NB4 (cell line): ENCODE measurements at regions not wholly inside any gene's neighbourhood (a gene's known extent, or its start where the extent isn't known, plus 50 kb on each side); places are given as distances from the start of the nearest gene placed in this dataset.

Experiments used
- DNase-seq: peaks from one replicate; pipeline ENCODE4 v3.0.0; 2010; ENCODE audit warnings: low read depth
- H3K4me3 ChIP-seq: one replicate; pipeline ENCODE4 v1.5.1; 2011; ENCODE audit warnings: mild to moderate bottlenecking, low read depth, low read length, moderate library complexity
- MYC ChIP-seq: IDR thresholded peaks from 2 replicates; pipeline ENCODE4 v1.6.1; 2011; ENCODE audit warnings: low read depth, low read length
- POLR2A ChIP-seq: IDR thresholded peaks from 2 replicates; pipeline ENCODE4 v1.6.1; 2011; ENCODE audit warnings: mild to moderate bottlenecking; ENCODE audit not compliant: insufficient read length; ENCODE audit errors: extremely low read depth
- TF ChIP-seq, protein P1 (sequence below): IDR thresholded peaks from 2 replicates; pipeline ENCODE4 v1.6.1; 2011; ENCODE audit warnings: low read depth, low read length
- TF ChIP-seq, protein P2 (sequence below): IDR thresholded peaks from one replicate; pipeline ENCODE4 v1.5.1; 2012; ENCODE audit warnings: low read depth, low read length

DNA sequence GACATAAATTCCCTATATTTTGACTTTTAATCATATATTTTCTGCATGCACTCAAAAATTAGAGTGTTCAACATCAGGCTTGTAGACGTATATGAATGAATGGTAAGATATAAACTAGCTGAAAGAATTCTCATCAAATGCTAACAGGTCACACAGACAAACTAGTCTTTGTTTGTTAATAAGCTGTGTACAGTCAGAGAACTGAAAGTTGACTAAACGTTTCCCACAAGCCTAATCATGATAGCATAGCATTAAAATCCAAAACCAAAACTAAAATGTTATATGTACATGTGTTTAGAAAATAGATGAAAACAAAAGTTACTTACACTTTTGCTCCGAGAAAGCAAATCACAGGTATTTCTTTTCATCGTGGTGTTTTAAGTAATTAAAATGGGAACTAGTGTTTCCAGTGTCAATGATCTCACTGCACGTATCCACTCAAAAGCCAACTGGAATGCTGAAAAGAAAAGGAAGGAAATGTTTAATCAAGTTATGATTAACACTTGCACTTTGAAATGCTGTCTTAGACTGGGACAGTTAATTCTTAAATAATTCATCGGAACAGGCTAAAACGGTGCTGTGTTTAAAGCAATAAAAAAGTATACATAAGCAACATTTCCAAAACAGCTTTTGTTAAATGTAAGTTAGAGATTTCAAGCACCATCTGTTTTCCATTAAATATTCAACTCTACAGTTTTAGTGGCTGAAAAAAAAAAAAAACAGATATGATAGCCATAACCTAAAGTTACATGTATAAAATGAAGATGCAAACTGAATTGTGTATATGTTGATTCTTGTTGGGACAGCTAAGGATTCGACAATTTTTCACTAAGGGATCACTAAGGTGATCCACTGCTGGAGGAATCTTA lies 291.9 kb upstream of the PDE4D start:
- no peak for DNase-seq
- no peak overlapping the region for H3K4me3 ChIP-seq
- TF ChIP-seq MYC = no peak
- TF ChIP-seq, protein P1, sequence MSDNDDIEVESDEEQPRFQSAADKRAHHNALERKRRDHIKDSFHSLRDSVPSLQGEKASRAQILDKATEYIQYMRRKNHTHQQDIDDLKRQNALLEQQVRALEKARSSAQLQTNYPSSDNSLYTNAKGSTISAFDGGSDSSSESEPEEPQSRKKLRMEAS = no peak
- no peak for TF ChIP-seq POLR2A
- TF ChIP-seq, protein P2, sequence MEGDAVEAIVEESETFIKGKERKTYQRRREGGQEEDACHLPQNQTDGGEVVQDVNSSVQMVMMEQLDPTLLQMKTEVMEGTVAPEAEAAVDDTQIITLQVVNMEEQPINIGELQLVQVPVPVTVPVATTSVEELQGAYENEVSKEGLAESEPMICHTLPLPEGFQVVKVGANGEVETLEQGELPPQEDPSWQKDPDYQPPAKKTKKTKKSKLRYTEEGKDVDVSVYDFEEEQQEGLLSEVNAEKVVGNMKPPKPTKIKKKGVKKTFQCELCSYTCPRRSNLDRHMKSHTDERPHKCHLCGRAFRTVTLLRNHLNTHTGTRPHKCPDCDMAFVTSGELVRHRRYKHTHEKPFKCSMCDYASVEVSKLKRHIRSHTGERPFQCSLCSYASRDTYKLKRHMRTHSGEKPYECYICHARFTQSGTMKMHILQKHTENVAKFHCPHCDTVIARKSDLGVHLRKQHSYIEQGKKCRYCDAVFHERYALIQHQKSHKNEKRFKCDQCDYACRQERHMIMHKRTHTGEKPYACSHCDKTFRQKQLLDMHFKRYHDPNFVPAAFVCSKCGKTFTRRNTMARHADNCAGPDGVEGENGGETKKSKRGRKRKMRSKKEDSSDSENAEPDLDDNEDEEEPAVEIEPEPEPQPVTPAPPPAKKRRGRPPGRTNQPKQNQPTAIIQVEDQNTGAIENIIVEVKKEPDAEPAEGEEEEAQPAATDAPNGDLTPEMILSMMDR = no peak

DNA sequence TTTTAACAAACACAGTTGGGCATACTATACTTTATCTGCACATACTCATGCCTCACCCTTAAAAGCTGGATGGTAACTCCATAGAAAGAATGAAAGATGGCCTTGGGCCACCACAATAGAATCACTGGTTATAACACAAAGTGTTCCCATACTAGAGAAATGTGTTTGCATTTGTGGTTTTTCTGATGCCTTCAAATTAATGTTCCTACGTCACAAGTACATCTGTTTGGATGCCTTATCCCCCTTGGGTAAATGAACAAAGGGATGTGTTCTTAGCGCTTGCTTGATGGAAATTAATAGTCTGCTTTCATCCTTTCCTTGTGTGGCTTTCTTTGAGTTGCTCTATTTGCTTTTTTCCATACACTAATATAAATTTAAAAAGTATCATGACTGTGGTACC lies 291.1 kb upstream of the PDE4D start:
- TF ChIP-seq, protein P1 = no peak
- TF ChIP-seq POLR2A (no peak), MYC (no peak)
- TF ChIP-seq, protein P2 = no peak
- no peak for DNase-seq

DNA sequence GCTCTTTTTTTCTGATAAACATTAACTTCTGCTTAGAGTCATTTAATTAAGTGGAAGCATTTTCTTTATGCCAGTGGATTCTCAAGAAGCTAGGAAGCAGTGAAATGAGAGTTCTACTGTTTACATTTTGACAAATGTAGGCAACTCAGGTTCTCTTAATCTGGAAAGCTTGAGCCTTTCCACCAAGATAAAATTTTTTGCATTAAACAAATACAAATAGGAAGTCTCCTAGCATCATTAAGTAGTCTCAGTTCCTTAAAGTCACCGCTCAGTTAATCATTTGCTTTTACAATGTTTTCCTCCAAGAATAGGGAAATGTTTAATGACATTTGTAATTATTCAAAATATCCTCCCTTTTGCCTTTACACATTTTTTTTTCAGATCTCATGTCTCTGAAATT lies 290.4 kb upstream of the PDE4D start:
- no peak for DNase-seq
- no peak for TF ChIP-seq POLR2A
- TF ChIP-seq, protein P1 = no peak
- H3K4me3 ChIP-seq = no peak overlapping the region

More for the DNA sequence above, 291.1 kb upstream of the PDE4D start:
- no peak overlapping the region for H3K4me3 ChIP-seq

DNA sequence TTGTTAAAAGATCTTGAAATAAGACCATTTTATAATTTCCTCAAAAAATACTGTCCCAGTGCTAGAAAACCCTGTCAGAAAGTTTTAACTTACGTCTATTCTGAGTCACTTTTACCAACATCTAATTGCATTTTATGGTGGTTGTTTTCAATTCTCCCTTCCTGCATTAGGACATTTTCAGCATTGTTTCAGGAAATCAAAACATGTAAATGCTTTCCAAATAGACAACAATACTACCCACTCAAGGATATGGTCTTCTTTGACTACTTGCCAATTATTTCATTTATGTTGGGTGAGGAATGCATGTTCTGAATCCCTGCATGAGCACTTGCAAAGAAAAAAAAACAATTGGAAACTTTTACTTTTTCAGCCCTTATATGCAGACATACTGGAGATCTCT lies 284.6 kb upstream of the PDE4D start:
- DNase-seq = no peak
- no peak overlapping the region for H3K4me3 ChIP-seq

DNA sequence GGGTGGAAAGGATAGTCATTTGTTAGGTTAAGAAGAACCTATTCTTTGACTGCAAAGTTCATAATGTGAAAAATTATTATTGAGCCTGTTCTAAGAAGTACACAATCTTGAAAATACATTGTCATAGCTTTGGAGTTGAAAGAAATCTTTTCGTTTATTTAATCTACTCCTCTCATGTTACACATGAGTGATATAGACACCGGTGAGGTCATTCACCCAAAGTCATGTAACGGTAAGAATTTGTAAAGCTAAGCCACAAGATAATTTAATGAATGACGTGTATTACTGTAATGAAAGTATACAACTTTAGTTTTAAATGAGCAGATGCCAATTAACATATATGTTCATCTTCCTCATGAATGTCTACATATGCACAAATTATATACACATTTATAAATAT lies 284.1 kb upstream of the PDE4D start:
- no peak overlapping the region for H3K4me3 ChIP-seq
- TF ChIP-seq, protein P1 = no peak
- TF ChIP-seq, protein P2 = no peak
- TF ChIP-seq POLR2A (no peak), MYC (no peak)
- no peak for DNase-seq

More for the DNA sequence above, 284.6 kb upstream of the PDE4D start:
- TF ChIP-seq, protein P1 = no peak
- TF ChIP-seq, protein P2 = no peak
- no peak for TF ChIP-seq MYC
- TF ChIP-seq POLR2A = no peak

DNA sequence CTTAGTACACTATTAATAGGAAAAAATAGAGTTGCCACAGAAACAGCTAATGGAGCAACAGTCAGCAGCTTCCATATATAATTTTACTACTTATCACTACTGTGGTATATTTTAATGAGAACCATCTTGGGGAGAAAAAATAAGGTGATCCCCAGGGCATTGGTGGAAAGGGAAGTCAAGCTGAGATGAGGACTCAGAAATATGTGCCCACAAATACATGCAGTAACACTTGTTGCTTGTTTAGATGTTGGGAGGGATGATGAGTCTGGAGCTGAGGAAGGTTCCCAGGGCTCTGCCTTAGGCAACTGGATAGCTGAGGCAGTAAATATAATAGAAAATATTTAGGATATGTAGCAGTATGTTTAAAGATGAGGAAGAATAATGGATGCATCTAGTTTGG lies 280.1 kb upstream of the PDE4D start:
- TF ChIP-seq, protein P2 = no peak
- TF ChIP-seq, protein P1 = no peak
- TF ChIP-seq MYC (no peak), POLR2A (no peak)
- H3K4me3 ChIP-seq = no peak overlapping the region
- DNase-seq = peak; percentile 43
